Osteocyte (in vitro differentiated cells): ENCODE measurements at regions not wholly inside any gene's neighbourhood (a gene's known extent, or its start where the extent isn't known, plus 50 kb on each side); places are given as distances from the start of the nearest gene placed in this dataset.

Source experiments
- DNase-seq: peaks from one replicate; pipeline ENCODE4 v3.0.0; 2021; ENCODE audit warnings: mixed read lengths; ENCODE audit not compliant: unreplicated experiment; ENCODE audit errors: extremely low spot score
- H3K27ac Mint-ChIP-seq: one replicate; pipeline ENCODE4 v1.8.0; 2021; ENCODE audit warnings: mild to moderate bottlenecking, mixed read lengths; ENCODE audit not compliant: unreplicated experiment
- H3K27me3 Mint-ChIP-seq: one replicate; pipeline ENCODE4 v1.8.0; 2021; ENCODE audit warnings: mixed read lengths; ENCODE audit not compliant: unreplicated experiment
- H3K36me3 Mint-ChIP-seq: one replicate; pipeline ENCODE4 v1.8.0; 2021; ENCODE audit warnings: mixed read lengths; ENCODE audit not compliant: unreplicated experiment
- H3K4me1 Mint-ChIP-seq: one replicate; pipeline ENCODE4 v1.8.0; 2021; ENCODE audit warnings: mixed read lengths; ENCODE audit not compliant: unreplicated experiment
- H3K4me3 Mint-ChIP-seq: one replicate; pipeline ENCODE4 v1.8.0; 2021; ENCODE audit warnings: mild to moderate bottlenecking, moderate library complexity, mixed read lengths; ENCODE audit not compliant: unreplicated experiment
- H3K9me3 Mint-ChIP-seq: one replicate; pipeline ENCODE4 v1.8.0; 2021; ENCODE audit warnings: mixed read lengths; ENCODE audit not compliant: unreplicated experiment
- CTCF ChIP-seq: fragments of 200-600 bp; sonication (generic); IDR thresholded peaks from 2 replicates; pipeline ENCODE4 v1.5.0; 2021; ENCODE audit warnings: antibody characterized with exemption, mild to moderate bottlenecking, moderate library complexity

DNA sequence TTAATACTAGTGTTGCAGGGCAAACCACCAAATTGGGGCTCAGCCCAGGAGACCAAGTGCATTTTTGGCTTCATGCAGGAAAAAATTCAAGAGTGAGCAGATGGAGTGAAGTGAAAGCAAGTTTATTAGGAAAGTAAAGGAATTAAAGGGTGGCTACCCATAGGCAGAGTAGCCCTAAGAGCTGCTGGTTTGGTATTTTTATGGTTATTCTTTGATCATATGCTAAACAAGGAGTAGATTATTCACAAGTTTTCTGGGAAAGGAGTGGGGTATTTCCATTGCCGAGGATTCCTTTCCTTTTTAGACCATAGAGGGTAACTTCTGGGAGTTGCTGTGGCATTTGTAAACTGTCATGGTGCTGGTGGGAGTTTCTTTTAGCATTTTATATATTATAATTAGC is 459.0 kb downstream of the KLF5 start:
- Mint-ChIP-seq H3K27ac (no peak overlapping the region), H3K4me3 (no peak overlapping the region), H3K27me3 (peaks cover 4% of the 10 kb centered on the region), H3K4me1 (no peaks in the 10 kb centered on the region), H3K9me3 (no peaks in the 10 kb centered on the region), H3K36me3 (no peaks in the 10 kb centered on the region)
- TF ChIP-seq CTCF = no peak
- DNase-seq = no peak

DNA sequence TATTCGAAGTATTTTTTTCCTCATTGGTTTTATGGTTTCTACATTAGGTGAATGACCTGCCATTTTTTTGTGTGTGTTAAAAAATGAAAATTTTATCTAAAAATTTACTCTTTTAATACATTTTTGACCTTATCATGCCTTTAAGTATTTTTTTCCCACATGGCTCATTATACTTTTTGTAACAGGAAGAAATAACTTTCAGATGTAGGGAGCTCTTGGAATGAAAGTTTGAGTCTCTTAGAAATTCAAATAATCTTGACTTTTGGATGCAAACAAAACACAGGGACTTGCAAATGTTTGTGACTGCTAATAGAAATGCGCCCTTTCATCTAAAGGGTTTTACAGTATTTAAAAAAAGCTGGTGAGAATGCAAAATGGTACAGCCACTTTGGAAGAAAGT is 457.9 kb downstream of the KLF5 start:
- TF ChIP-seq CTCF = no peak
- no peak for DNase-seq
- Mint-ChIP-seq H3K27me3 (peaks cover 4% of the 10 kb centered on the region), H3K4me1 (no peaks in the 10 kb centered on the region), H3K4me3 (no peak overlapping the region), H3K9me3 (no peaks in the 10 kb centered on the region), H3K27ac (no peak overlapping the region), H3K36me3 (no peaks in the 10 kb centered on the region)

DNA sequence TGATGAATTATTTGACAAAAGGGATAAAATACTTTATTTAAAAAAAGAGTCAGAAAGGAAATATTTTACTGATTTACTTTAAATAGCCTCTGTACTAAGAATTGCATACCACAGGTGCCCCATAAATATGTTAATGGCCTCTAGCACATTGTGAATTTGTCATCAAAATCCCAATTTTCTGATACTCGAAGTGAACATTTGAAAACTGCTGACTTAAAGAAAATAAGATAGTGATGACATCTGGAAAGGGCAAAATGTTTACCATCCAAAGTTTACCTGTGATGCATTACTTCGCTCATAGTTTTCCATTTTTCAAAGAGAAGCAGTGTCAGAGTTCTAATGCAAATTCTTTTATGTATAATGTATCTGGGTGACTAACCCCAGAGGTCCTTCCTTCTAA is 455.4 kb downstream of the KLF5 start:
- Mint-ChIP-seq H3K9me3 (no peaks in the 10 kb centered on the region), H3K4me1 (no peaks in the 10 kb centered on the region), H3K4me3 (no peak overlapping the region), H3K27ac (no peak overlapping the region), H3K27me3 (peaks cover 9% of the 10 kb centered on the region), H3K36me3 (no peaks in the 10 kb centered on the region)
- DNase-seq = no peak
- TF ChIP-seq CTCF = no peak

- no peaks in the 10 kb centered on the region for H3K4me1 Mint-ChIP-seq
- H3K27me3 Mint-ChIP-seq = peaks cover 9% of the 10 kb centered on the region
- H3K36me3 Mint-ChIP-seq = no peaks in the 10 kb centered on the region
- DNase-seq = no peak
- H3K9me3 Mint-ChIP-seq = no peaks in the 10 kb centered on the region
- no peak overlapping the region for H3K27ac Mint-ChIP-seq
- H3K4me3 Mint-ChIP-seq = no peak overlapping the region
- no peak for TF ChIP-seq CTCF
Observed at GRCh38 chr13:73513751-73514150, 454.9 kb downstream of the KLF5 start.

GRCh38 chr13:73508841-73509240 is 450.0 kb downstream of the KLF5 start:
- no peaks in the 10 kb centered on the region for H3K9me3 Mint-ChIP-seq
- peaks cover 12% of the 10 kb centered on the region for H3K27me3 Mint-ChIP-seq
- no peak for TF ChIP-seq CTCF
- H3K4me1 Mint-ChIP-seq = no peaks in the 10 kb centered on the region
- no peak overlapping the region for H3K27ac Mint-ChIP-seq
- no peak for DNase-seq
- no peaks in the 10 kb centered on the region for H3K36me3 Mint-ChIP-seq
- H3K4me3 Mint-ChIP-seq = no peak overlapping the region
